HCT116 (cell line): ENCODE measurements at regions not wholly inside any gene's neighbourhood (a gene's known extent, or its start where the extent isn't known, plus 50 kb on each side); places are given as distances from the start of the nearest gene placed in this dataset.

ENCODE experiments used
- CEBPB ChIP-seq: IDR thresholded peaks from 2 replicates; pipeline ENCODE4 v1.6.1; 2012; ENCODE audit warnings: low read depth
- EZH2phosphoT487 ChIP-seq: fragments of 200-600 bp; IDR thresholded peaks from 2 replicates; pipeline ENCODE4 v1.6.1; 2018; ENCODE audit warnings: antibody characterized with exemption, borderline replicate concordance
- MAX ChIP-seq: IDR thresholded peaks from 2 replicates; pipeline ENCODE4 v1.6.1; 2012
- POLR2A ChIP-seq: IDR thresholded peaks from 2 replicates; pipeline ENCODE4 v1.7.0; 2011; ENCODE audit warnings: borderline replicate concordance; ENCODE audit not compliant: insufficient read depth, insufficient read length; ENCODE audit errors: extremely low read depth
- REST ChIP-seq: IDR thresholded peaks from 2 replicates; pipeline ENCODE4 v1.6.1; 2012; ENCODE audit warnings: low read depth
- ZNF274 ChIP-seq: fragments of 200-500 bp; sonication (Bioruptor generic); IDR thresholded peaks from 2 replicates; pipeline ENCODE4 v1.6.1; 2014; ENCODE audit warnings: mild to moderate bottlenecking, low read depth, low read length, inconsistent platforms

- TF ChIP-seq MAX (no peak), REST (no peak), EZH2phosphoT487 (no peak), POLR2A (no peak), ZNF274 (no peak), CEBPB (no peak)
Observed at GRCh38 chr4:110860901-110861300, 238.0 kb upstream of the PITX2 start.
